ENCODE measurements at regions not wholly inside any gene's neighbourhood (a gene's known extent, or its start where the extent isn't known, plus 50 kb on each side); places are given as distances from the start of the nearest gene placed in this dataset.
A peak's percentile ranks its signal among the peaks of the same experiment; 100 is the strongest.

DNA sequence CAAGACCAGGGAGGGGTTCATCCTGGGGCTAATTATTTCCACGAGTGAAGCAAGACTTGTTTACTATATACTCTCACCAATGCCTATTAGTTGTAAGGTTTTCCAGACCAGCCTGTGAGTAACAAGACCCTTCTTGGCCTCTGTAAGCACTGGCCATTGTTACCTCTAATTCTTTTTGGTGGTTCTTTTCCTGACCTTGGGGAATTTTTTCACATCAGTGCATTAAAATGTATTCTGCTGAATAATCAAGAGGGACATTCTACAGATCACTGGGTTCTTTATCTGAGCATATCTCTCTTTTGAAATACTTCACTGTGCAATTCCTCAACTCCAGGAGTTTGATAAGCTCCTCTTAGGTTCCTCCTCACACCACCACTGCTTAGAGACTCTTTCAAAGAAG lies 909.9 kb upstream of the ACVR2A start:
- DNase-seq = no peak

DNA sequence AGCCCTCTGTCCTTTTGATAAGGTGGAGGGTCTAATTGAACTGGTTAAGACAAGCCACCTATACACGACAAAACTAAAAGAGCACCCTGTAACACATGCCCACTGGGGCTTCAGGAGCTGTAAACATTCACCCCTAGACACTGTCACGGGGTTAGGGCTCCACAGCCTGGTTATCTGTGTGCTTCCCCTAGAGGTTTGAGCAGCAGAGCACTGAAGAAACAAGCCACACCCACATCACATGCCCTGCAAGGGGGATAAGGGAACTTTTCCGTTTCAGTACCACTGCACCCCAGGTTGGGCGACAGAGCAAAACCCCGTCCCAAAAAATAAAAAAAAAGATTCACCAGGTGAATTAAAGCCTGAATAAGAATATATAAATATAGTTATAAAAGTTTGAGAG lies 913.7 kb upstream of the ACVR2A start:
- no peak for DNase-seq

DNA sequence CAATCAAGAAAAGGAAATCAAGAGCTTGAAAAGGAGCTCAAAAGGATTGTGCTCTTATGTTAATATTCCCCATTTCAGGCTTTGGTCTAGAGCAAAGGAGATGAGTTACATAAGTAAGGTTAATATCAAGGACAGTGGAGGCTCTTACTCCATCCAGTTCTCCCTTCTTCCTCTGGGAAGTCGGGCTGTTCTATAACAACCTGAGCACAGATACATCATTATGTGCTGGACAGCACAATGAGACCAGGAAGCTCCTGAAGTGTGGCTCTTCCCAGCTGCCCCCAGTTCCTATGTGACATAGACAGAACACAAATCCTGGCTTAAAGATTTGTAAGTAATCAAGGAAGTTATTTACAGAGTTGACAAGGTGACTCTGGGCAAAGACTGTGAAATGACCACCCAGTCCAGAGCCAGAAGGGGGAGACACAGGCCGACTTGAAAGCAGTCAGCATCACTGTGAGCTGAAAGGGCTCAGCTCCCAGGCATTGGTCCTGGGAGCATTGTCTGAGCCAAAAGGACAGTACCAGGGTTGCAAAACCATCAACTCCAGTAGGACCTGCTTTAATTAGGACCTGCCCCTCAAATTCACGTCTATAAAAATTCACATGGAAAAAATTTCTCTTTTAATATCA lies 917.6 kb upstream of the ACVR2A start:
- DNase-seq = peak; percentile 40

DNA sequence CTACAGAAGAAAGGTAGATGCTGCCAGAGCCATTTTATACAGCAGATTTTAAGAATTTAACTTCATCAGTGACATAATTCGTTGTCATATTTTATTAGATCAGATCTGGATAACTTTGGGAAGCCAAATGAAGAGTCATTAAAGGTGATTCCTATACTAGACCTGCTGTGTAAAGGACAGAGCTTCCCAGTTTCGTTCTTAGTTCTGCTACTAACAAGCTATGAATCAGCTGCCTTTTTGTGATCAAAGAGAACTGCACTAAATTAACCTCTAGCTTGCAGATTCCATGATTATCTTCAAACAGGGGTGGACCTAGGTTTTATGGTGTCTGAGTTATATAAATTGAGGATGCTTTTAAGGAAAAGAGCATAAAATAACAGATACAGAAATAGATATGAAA lies 926.5 kb upstream of the ACVR2A start:
- no peak for DNase-seq

GRCh38 chr2:146917431-146918042 lies 927.3 kb upstream of the ACVR2A start:
- DNase-seq = no peak

- DNase-seq = no peak
Measured at GRCh38 chr2:146916914-146917313, 927.9 kb upstream of the ACVR2A start.

DNA sequence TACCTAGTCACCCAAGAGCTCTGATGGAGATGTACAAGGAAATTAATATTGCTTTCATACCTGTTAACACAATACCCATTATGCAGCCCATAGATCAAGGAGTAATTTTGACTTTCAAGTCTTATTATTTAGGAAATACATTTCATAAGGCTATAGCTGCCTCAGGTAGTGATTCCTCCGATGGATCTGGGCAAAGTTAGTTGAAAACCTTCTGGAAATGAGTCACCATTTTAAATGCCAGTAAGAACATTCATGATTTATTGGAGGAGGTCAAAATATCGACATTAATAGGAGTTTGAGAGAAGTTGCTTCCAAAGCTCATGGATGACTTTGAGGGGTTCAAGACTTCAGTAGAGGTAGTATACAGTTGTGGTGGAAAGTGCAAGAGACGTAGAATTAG lies 931.4 kb upstream of the ACVR2A start:
- DNase-seq = no peak

DNA sequence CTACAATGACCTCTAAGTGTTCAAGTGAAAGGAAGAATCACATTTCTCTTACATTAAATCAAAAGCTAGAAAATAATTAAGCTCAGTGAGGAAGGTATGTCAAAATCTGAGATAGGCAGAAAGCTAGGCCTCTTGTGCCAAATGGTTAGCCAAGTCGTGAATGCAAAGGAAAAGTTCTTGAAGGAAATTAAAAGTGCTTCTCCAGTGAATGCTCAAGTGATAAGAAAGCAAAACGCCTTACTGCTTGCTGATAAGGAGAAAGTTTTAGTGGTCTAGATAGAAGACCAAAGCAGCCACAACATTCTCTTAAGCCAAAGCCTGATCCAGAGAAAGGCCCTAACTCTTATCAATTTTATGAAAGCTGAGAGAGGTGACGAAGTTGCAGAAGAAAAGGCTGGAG lies 932.3 kb upstream of the ACVR2A start:
- DNase-seq = no peak

GRCh38 chr2:146908776-146909175 lies 936.1 kb upstream of the ACVR2A start:
- DNase-seq = no peak

GRCh38 chr2:146898083-146898482 lies 946.7 kb upstream of the ACVR2A start:
- DNase-seq = no peak

GRCh38 chr2:146894514-146894913 lies 950.3 kb upstream of the ACVR2A start:
- no peak for DNase-seq

DNA sequence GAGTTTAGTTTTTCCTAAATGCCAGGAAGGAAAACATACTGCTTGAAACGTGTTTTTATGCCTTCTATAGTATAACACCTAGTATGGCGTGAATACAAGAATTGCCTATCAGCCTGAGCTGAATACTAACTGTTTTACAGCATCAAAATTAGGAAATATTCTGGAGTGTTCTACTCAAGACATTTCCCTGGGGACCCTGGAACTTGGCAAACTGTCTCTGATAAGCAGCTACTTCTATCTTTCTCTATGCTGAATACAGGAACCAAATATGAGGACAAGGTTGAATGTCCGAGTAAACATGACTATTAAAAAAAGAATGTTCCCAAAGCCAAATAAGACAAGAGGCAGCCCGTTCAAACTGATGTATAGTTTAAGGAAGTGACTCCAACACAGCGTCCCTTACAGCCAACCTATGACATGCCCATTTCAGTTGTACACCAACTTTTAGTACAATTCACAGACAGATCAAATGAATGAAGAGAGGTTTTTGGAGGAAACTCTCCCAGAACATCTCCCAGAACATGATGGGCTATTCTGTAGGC lies 951.3 kb upstream of the ACVR2A start:
- no peak for DNase-seq

DNA sequence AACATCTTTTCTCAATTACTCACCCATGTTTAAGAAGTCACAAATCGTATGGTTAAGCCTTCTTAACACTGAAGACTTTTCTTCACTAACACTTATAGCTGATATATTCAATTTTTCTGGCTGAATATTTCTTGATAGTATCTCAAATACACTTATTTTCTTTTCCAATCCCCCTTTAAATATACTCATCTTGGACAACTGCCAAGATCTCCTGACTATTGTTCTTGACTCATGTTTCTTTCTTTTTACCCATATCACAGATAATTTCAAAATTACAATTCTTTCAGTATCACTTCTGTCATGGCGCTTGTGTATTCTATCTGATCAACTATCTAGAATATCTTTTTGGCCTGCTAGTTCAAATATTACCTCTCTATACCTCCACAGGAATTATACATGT lies 954.3 kb upstream of the ACVR2A start:
- no peak for DNase-seq

- DNase-seq = no peak
Measured at GRCh38 chr2:146879882-146880281, 964.9 kb upstream of the ACVR2A start.

DNA sequence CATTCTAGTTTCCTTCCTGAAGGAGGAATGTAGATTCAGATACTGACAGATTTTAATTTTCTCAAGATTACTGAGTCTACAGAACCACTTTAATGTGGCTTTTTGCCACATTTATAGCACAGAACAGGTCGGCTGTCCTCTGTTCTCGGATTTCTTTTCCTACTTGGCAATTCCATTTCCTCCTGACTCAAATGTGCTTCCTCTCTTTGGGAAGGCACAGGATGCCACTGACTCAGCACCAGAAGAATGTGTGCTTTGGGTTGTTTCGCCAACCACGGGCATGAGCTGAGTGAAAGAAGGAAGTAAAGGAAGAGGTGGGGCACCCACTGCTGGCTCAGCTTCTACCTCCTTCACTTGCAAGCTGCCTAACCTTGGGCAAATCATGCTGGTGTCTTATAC lies 970.6 kb upstream of the ACVR2A start:
- no peak for DNase-seq

- no peak for DNase-seq
Measured at GRCh38 chr2:146873646-146874259, 971.1 kb upstream of the ACVR2A start.

- no peak for DNase-seq
Measured at GRCh38 chr2:146873056-146873455, 971.8 kb upstream of the ACVR2A start.

- DNase-seq = no peak
Measured at GRCh38 chr2:146870691-146871090, 974.1 kb upstream of the ACVR2A start.

GRCh38 chr2:146869328-146869727 lies 975.5 kb upstream of the ACVR2A start:
- DNase-seq = no peak

- no peak for DNase-seq
Measured at GRCh38 chr2:146868051-146868450, 976.8 kb upstream of the ACVR2A start.

DNA sequence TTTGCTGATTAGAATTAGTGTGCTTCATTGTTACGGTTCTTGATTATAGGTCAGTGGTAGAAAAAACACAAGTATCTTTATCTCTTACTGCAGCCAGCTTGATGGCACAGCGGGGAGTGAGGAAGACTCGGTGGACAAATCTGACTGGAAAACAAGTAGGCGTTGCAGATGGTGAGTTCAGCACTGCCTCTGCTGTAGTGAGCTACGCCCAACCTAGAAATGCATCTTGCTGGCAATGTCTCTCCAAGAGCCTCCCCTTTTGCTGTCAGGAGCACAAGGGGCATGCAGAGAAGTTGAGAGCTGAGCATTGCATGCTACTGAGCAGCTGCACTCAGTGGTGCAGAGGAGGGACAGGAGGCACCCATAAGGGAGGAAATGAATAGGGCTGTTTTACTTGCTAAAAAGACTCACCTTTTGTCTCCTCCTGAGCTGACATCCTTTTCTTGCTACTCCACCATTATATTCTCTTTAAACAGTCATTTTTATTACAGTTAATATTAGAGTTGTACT lies 977.3 kb upstream of the ACVR2A start:
- peak in 1 of 2 donors; percentile 8 for DNase-seq

DNA sequence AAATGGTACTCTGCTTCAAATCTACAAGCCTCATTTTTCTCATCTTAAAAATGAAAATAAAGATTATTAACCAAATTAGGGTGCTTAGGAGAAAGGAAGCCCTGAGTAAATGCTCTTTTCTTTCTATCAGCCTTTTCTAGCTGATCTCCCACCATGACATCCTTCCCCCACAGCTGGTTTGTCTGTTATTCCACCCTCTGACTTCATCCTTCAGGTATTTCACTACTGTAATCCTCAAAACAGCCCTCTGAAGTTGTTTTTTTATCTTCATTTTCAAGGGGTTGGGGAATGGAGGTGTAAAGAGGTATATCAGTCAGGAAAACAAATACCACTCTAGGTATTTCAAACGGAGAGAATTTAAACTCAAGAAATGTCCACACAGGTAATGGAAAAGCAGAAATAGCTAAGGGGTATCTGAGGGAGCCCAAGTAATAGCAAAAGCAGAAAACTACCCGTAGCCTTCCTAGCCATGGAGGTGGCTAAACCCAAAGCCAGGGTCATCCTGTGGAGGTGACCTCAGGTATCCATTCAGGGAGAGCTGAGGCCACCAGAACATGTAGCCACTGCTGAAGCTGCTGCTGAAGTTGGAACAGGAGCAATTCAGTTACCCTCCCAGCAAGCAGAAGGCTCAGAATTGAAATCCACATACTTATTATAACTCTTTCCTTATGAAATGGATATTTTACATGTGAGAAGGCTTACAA lies 990.9 kb upstream of the ACVR2A start:
- DNase-seq = no peak

GRCh38 chr2:146852661-146853060 lies 992.2 kb upstream of the ACVR2A start:
- DNase-seq = no peak
